C4-2B (cell line): ENCODE measurements at regions not wholly inside any gene's neighbourhood (a gene's known extent, or its start where the extent isn't known, plus 50 kb on each side); places are given as distances from the start of the nearest gene placed in this dataset.

Source experiments
- CTCF ChIP-seq: fragments of 450-650 bp; conservative IDR thresholded peaks from 2 replicates; pipeline ENCODE4 v1.5.1; 2017; ENCODE audit warnings: mild to moderate bottlenecking
- ZFX ChIP-seq: fragments of 450-650 bp; IDR thresholded peaks from 2 replicates; pipeline ENCODE4 v1.6.1; 2017

- TF ChIP-seq CTCF (no peak), ZFX (no peak)
These were observed 151.5 kb upstream of the IL12B start for GRCh38 chr5:159481751-159482150.
